PC-3 (cell line): ENCODE measurements at regions not wholly inside any gene's neighbourhood (a gene's known extent, or its start where the extent isn't known, plus 50 kb on each side); places are given as distances from the start of the nearest gene placed in this dataset.

Experiments
- ATAC-seq: fragments of 200-7000 bp; cut with Tn5 transposase; 2 replicates; pipeline ENCODE4 v1.9.1; 2020; ENCODE audit warnings: mild to moderate bottlenecking, moderate library complexity
- BruUV-seq: library from RNA; stranded (reverse); fragments of 400-500 nt; replicated peaks from 2 replicates; lab custom pipeline; 2021; lab: Mats Ljungman, UMichigan
- CTCF ChIA-PET: fragments of 300-600 bp; sonication (Branson Sonifier 250); formaldehyde crosslinking; loops from one replicate; lab custom pipeline; 2022; ENCODE audit warnings: antibody characterized with exemption; lab: Charles Lee
- POLR2A ChIA-PET: fragments of 300-600 bp; sonication (Branson Sonifier 250); formaldehyde crosslinking; loops from one replicate; lab custom pipeline; 2022; ENCODE audit warnings: antibody characterized with exemption; ENCODE audit not compliant: unreplicated experiment; lab: Charles Lee
- DNase-seq: peaks from one replicate; pipeline ENCODE4 v3.0.0-alpha.2; 2015
- H2AFZ ChIP-seq: fragments of 300-600 bp; sonication (generic); 2 replicates; pipeline ENCODE4 v1.6.0; 2016; ENCODE audit warnings: antibody characterized with exemption, low read length
- H3F3A ChIP-seq: fragments of 300-600 bp; sonication (generic); one replicate; pipeline ENCODE4 v1.6.0; 2017; ENCODE audit warnings: antibody characterized with exemption, low read length, control low read depth, mild to moderate bottlenecking; ENCODE audit not compliant: unreplicated experiment
- H3K27ac ChIP-seq: fragments of 300-600 bp; sonication (generic); 2 replicates; pipeline ENCODE4 v1.5.1; 2016; ENCODE audit warnings: mild to moderate bottlenecking, low read length
- H3K27me3 ChIP-seq: fragments of 300-600 bp; sonication (generic); 2 replicates; pipeline ENCODE4 v1.6.1; 2016; ENCODE audit warnings: low read length, mixed read lengths
- H3K36me3 ChIP-seq: fragments of 300-600 bp; sonication (generic); 2 replicates; pipeline ENCODE4 v1.6.1; 2016; ENCODE audit warnings: low read depth, mixed run types, low read length, mixed read lengths
- H3K4me1 ChIP-seq: fragments of 300-600 bp; sonication (generic); 2 replicates; pipeline ENCODE4 v1.5.1; 2016; ENCODE audit warnings: low read length; ENCODE audit not compliant: insufficient read depth
- H3K4me2 ChIP-seq: fragments of 300-600 bp; sonication (generic); 2 replicates; pipeline ENCODE4 v1.6.0; 2016; ENCODE audit warnings: low read length
- H3K4me3 ChIP-seq: fragments of 300-600 bp; sonication (generic); 2 replicates; pipeline ENCODE4 v1.5.1; 2016; ENCODE audit warnings: mild to moderate bottlenecking, low read length, mixed read lengths
- H3K79me2 ChIP-seq: fragments of 300-600 bp; sonication (generic); 2 replicates; pipeline ENCODE4 v1.6.1; 2017; ENCODE audit warnings: low read length, mixed read lengths
- H3K9ac ChIP-seq: fragments of 300-600 bp; sonication (generic); 2 replicates; pipeline ENCODE4 v1.6.0; 2016; ENCODE audit warnings: mild to moderate bottlenecking, low read length
- H3K9me2 ChIP-seq: fragments of 300-600 bp; sonication (generic); replicated peaks from 2 replicates; pipeline ENCODE4 v1.6.1; 2016; ENCODE audit warnings: mixed run types, low read length, mixed read lengths
- H3K9me3 ChIP-seq: fragments of 300-600 bp; sonication (generic); 2 replicates; pipeline ENCODE4 v1.6.1; 2016; ENCODE audit warnings: low read length, mixed read lengths
- H4K20me1 ChIP-seq: fragments of 300-600 bp; sonication (generic); 2 replicates; pipeline ENCODE4 v1.6.1; 2016; ENCODE audit warnings: low read length, mixed read lengths
- EZH2 ChIP-seq: fragments of 300-600 bp; sonication (generic); IDR thresholded peaks from one replicate; pipeline ENCODE4 v1.6.1; 2017; ENCODE audit warnings: antibody characterized with exemption, mild to moderate bottlenecking, low read length; ENCODE audit not compliant: unreplicated experiment
- EZH2phosphoT487 ChIP-seq: fragments of 300-600 bp; sonication (generic); IDR thresholded peaks from 2 replicates; pipeline ENCODE4 v1.6.1; 2018; ENCODE audit warnings: mild to moderate bottlenecking, antibody characterized with exemption, low read length, borderline replicate concordance
- intact Hi-C: fragments of 100-400 bp; cut with micrococcal nuclease; formaldehyde crosslinking; loops from 2 replicates; pipeline ENCODE4 v1.9.0; 2023
- TF ChIP-seq, protein P1 (sequence below): fragments of 300-600 bp; sonication (generic); conservative IDR thresholded peaks from 2 replicates; pipeline ENCODE4 v1.5.1; 2017; ENCODE audit warnings: antibody characterized with exemption, low read depth, mild to moderate bottlenecking, low read length

DNA sequence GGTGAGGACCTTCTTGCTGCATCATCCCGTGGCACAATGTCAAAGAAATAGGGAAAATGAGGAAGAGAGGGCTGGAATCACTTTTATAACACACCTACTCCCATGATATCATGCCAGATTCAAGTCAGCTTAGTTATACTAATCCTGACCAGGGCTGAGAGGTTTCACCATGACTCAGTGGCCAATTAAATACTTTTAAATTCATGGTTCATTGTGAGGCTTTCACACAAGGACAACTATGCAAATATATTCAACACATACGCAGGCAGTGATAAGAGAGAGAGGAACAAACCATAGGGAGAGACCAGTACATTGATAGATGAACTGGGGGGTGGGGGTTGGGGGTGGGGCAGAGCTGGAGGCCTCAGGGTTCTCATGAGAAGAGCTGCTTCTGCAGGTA lies 313.1 kb downstream of the LRFN2 start:
- BruUV-seq: no TSS peak
- H3K4me3 ChIP-seq: no peak overlapping the region
- H3K4me2 ChIP-seq: no peak overlapping the region
- ATAC-seq (no peak), DNase-seq (no peak)
- ChIA-PET CTCF (no interaction called here), POLR2A (no interaction called here)
- TF ChIP-seq, protein P1, sequence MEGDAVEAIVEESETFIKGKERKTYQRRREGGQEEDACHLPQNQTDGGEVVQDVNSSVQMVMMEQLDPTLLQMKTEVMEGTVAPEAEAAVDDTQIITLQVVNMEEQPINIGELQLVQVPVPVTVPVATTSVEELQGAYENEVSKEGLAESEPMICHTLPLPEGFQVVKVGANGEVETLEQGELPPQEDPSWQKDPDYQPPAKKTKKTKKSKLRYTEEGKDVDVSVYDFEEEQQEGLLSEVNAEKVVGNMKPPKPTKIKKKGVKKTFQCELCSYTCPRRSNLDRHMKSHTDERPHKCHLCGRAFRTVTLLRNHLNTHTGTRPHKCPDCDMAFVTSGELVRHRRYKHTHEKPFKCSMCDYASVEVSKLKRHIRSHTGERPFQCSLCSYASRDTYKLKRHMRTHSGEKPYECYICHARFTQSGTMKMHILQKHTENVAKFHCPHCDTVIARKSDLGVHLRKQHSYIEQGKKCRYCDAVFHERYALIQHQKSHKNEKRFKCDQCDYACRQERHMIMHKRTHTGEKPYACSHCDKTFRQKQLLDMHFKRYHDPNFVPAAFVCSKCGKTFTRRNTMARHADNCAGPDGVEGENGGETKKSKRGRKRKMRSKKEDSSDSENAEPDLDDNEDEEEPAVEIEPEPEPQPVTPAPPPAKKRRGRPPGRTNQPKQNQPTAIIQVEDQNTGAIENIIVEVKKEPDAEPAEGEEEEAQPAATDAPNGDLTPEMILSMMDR: no peak
- H3K4me1 ChIP-seq: no peaks in the 10 kb centered on the region
- no peaks in the 10 kb centered on the region for H3K9me2 ChIP-seq
- H3K79me2 ChIP-seq: no peaks in the 10 kb centered on the region
- H3F3A ChIP-seq: no peaks in the 10 kb centered on the region
- no peak overlapping the region for H3K27ac ChIP-seq
- H3K36me3 ChIP-seq: no peaks in the 10 kb centered on the region
- intact Hi-C loops: no loop called here
- no peak overlapping the region for H2AFZ ChIP-seq
- H4K20me1 ChIP-seq: no peaks in the 10 kb centered on the region
- no peak overlapping the region for H3K9ac ChIP-seq
- H3K27me3 ChIP-seq: no peaks in the 10 kb centered on the region
- no peaks in the 10 kb centered on the region for H3K9me3 ChIP-seq

DNA sequence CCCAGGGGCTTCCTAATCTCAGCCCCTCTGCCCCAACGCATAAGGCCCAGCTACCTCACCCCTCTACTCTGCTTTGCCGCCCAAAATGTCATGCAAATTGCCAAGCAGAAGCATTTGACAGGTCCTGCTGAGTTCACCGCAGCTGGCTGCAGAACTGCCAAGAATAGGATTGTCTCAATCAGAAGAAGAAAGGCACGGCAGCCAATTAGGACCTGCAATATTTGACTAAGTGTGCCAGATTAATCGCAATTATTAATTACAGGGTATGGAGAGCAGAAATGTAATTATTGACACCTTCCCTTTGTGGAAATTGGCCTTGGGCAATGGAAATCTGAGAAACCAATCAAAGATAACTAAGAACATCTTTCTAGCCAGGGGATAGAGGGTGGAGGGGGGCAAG lies 318.6 kb downstream of the LRFN2 start:
- Histone ChIP-seq H3K27me3 (no peaks in the 10 kb centered on the region), H3K4me1 (no peaks in the 10 kb centered on the region), H3K9ac (no peak overlapping the region), H3K27ac (no peak overlapping the region), H2AFZ (no peak overlapping the region), H3K4me2 (no peak overlapping the region), H3K79me2 (no peaks in the 10 kb centered on the region), H3K9me2 (no peaks in the 10 kb centered on the region), H3K9me3 (peaks cover 7% of the 10 kb centered on the region; the same call in 1 of the 2 replicates), H3F3A (no peaks in the 10 kb centered on the region), H4K20me1 (no peaks in the 10 kb centered on the region), H3K4me3 (no peak overlapping the region), H3K36me3 (no peaks in the 10 kb centered on the region)
- ChIA-PET POLR2A (no interaction called here), CTCF (no interaction called here)
- DNase-seq (no peak), ATAC-seq (no peak)
- TF ChIP-seq, protein P1: no peak
- TF ChIP-seq EZH2phosphoT487 (no peak), EZH2 (no peak)
- intact Hi-C loops: no loop called here
- BruUV-seq: no TSS peak

DNA sequence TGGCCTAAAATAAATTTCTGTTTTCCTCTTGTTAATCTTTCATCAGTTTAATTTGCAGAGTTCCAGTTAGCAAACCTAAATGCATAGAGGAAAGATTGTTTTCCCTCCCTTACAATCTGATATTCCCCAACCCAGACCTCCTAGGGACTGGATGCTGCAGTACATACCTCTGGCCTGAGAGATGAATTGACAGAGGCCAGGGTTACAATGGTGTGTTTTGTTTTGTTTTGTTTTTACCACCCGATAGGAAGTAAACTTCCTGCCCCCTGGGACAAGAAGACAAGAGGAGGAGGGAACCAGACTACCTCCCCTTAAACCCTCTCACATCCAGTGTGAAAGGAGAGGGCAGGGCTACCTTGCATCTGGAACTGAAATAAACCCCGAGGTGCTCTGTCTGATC lies 319.0 kb downstream of the LRFN2 start:
- Histone ChIP-seq H3F3A (no peaks in the 10 kb centered on the region), H3K9ac (no peak overlapping the region), H4K20me1 (no peaks in the 10 kb centered on the region), H3K4me2 (no peak overlapping the region), H3K27me3 (no peaks in the 10 kb centered on the region), H2AFZ (no peak overlapping the region), H3K27ac (no peak overlapping the region), H3K36me3 (no peaks in the 10 kb centered on the region), H3K9me3 (peaks cover 7% of the 10 kb centered on the region; the same call in 1 of the 2 replicates), H3K4me1 (no peaks in the 10 kb centered on the region), H3K9me2 (no peaks in the 10 kb centered on the region), H3K4me3 (no peak overlapping the region), H3K79me2 (no peaks in the 10 kb centered on the region)
- POLR2A ChIA-PET: no interaction called here
- DNase-seq (no peak), ATAC-seq (no peak)
- no TSS peak for BruUV-seq
- intact Hi-C loops: no loop called here
- CTCF ChIA-PET: no interaction called here
- no peak for TF ChIP-seq EZH2
- TF ChIP-seq, protein P1: no peak
- no peak for TF ChIP-seq EZH2phosphoT487
